ENCODE measurements at regions not wholly inside any gene's neighbourhood (a gene's known extent, or its start where the extent isn't known, plus 50 kb on each side); places are given as distances from the start of the nearest gene placed in this dataset.

GRCh38 chr12:124147575-124147974, 147.3 kb upstream of the RFLNA start:
- no peak for TF ChIP-seq EZH2 (IDR thresholded peaks at IDR 0.05; ENCODE audit: insufficient read depth, poor library complexity, severe bottlenecking)
- TF ChIP-seq EZH2phosphoT487 (IDR thresholded peaks at IDR 0.05; ENCODE audit: insufficient read depth, low read depth) = no peak

Measured in GM23248 (cell line).